HG03066 (cell line): ENCODE measurements at regions not wholly inside any gene's neighbourhood (a gene's known extent, or its start where the extent isn't known, plus 50 kb on each side); places are given as distances from the start of the nearest gene placed in this dataset.

Source experiments
- ATAC-seq: cut with Tn5 transposase; IDR thresholded peaks from one replicate; pipeline ENCODE4 v1.9.1; 2021; ENCODE audit warnings: low read depth; ENCODE audit not compliant: unreplicated experiment

- no peak for ATAC-seq
These were observed 416.1 kb upstream of the CTNND2 start for GRCh38 chr5:12320331-12320730.

- no peak for ATAC-seq
These were observed 412.6 kb upstream of the CTNND2 start for GRCh38 chr5:12316812-12317211.

GRCh38 chr5:12315461-12315860 is 411.2 kb upstream of the CTNND2 start:
- ATAC-seq = no peak

- peak; percentile 72 for ATAC-seq
These were observed 409.4 kb upstream of the CTNND2 start for GRCh38 chr5:12313602-12314001.

- ATAC-seq = no peak
These were observed 408.1 kb upstream of the CTNND2 start for GRCh38 chr5:12312343-12312742.

- ATAC-seq = no peak
These were observed 389.9 kb upstream of the CTNND2 start for GRCh38 chr5:12294151-12294550.

GRCh38 chr5:12292610-12293204 is 388.5 kb upstream of the CTNND2 start:
- ATAC-seq = no peak

GRCh38 chr5:12284604-12285003 is 380.4 kb upstream of the CTNND2 start:
- no peak for ATAC-seq

GRCh38 chr5:12277504-12278192 is 373.4 kb upstream of the CTNND2 start:
- ATAC-seq = peak; percentile 90

- ATAC-seq = no peak
These were observed 370.0 kb upstream of the CTNND2 start for GRCh38 chr5:12274236-12274635.

- ATAC-seq = no peak
These were observed 368.1 kb upstream of the CTNND2 start for GRCh38 chr5:12272389-12272788.

- ATAC-seq = no peak
These were observed 366.7 kb upstream of the CTNND2 start for GRCh38 chr5:12270914-12271313.

GRCh38 chr5:12269164-12269563 is 364.9 kb upstream of the CTNND2 start:
- ATAC-seq = no peak

- no peak for ATAC-seq
These were observed 354.3 kb upstream of the CTNND2 start for GRCh38 chr5:12258549-12258948.

GRCh38 chr5:12250454-12250853 is 346.2 kb upstream of the CTNND2 start:
- ATAC-seq = no peak

- ATAC-seq = no peak
These were observed 344.6 kb upstream of the CTNND2 start for GRCh38 chr5:12248831-12249230.

GRCh38 chr5:12246036-12246435 is 341.8 kb upstream of the CTNND2 start:
- ATAC-seq = no peak

GRCh38 chr5:12245429-12245828 is 341.2 kb upstream of the CTNND2 start:
- ATAC-seq = no peak

GRCh38 chr5:12242950-12243888 is 339.0 kb upstream of the CTNND2 start:
- no peak for ATAC-seq

- no peak for ATAC-seq
These were observed 333.8 kb upstream of the CTNND2 start for GRCh38 chr5:12237837-12238575.

GRCh38 chr5:12230659-12231058 is 326.4 kb upstream of the CTNND2 start:
- ATAC-seq = no peak
